ENCODE measurements at regions not wholly inside any gene's neighbourhood (a gene's known extent, or its start where the extent isn't known, plus 50 kb on each side); places are given as distances from the start of the nearest gene placed in this dataset.

- TF ChIP-seq, protein P1, sequence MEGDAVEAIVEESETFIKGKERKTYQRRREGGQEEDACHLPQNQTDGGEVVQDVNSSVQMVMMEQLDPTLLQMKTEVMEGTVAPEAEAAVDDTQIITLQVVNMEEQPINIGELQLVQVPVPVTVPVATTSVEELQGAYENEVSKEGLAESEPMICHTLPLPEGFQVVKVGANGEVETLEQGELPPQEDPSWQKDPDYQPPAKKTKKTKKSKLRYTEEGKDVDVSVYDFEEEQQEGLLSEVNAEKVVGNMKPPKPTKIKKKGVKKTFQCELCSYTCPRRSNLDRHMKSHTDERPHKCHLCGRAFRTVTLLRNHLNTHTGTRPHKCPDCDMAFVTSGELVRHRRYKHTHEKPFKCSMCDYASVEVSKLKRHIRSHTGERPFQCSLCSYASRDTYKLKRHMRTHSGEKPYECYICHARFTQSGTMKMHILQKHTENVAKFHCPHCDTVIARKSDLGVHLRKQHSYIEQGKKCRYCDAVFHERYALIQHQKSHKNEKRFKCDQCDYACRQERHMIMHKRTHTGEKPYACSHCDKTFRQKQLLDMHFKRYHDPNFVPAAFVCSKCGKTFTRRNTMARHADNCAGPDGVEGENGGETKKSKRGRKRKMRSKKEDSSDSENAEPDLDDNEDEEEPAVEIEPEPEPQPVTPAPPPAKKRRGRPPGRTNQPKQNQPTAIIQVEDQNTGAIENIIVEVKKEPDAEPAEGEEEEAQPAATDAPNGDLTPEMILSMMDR (IDR thresholded peaks at IDR 0.05), result no peak
- TF ChIP-seq POLR2A (IDR thresholded peaks at IDR 0.05), result no peak
These were observed 81.3 kb downstream of the SOX2 start for GRCh38 chr3:181793006-181793405.

Data from testis (tissue), 2 donors.